Right kidney (tissue), 1 donor: ENCODE measurements at regions not wholly inside any gene's neighbourhood (a gene's known extent, or its start where the extent isn't known, plus 50 kb on each side); places are given as distances from the start of the nearest gene placed in this dataset.
"Not testable (repeated sequence)": the region's sequence is repeated elsewhere in the genome, so short reads cannot be mapped to it uniquely, and the experiment has no call there.

ENCODE experiments used
- DNase-seq: peaks from one replicate; pipeline ENCODE4 v3.0.0-alpha.2; 2016

GRCh38 chr6:141562851-141563763 is 569.6 kb upstream of the GJE1 start:
- DNase-seq, result peak; percentile 50

GRCh38 chr6:141562186-141562811 is 570.4 kb upstream of the GJE1 start:
- DNase-seq, result peak; percentile 60

DNA sequence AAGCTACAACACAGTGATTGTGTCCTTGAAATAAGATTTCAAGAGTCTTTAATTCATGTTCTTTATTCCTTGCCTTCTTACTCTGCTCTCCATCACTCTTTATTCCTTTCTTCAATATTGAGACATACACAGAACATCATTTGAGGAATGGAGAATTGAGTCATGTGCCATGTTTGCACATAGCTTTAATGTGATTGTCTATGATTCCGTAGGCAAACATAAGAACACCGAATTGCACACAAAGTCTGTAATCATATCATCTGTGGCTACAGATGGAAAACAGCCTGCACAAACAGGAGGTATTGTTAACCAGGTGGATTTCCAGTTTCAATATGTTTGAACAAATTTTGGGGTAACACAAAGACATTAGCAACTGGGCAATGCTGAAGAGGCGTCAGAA is 571.6 kb upstream of the GJE1 start:
- DNase-seq, result no peak

DNA sequence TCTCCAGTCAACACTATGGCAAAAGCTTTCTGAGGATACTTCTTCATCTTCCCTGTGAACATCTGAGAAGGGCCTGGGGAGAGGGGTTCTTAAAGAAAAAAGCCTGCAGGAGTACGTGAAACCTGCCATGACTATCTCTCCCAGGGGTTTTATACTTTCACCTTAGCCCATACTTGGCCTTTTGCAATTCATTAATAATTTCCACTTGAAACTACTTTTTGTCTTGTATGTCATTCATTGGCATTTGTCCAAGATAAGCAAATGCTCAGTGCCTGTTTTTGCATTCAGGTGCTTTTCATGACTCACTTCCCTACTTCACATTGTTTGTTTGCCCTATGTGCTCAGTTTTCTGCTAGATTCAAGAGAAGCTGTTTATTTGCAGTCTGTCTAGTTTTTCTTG is 580.3 kb upstream of the GJE1 start:
- no peak for DNase-seq

GRCh38 chr6:141552031-141552430 is 580.7 kb upstream of the GJE1 start:
- DNase-seq, result no peak

- DNase-seq, result no peak
Observed at GRCh38 chr6:141551318-141551717, 581.4 kb upstream of the GJE1 start.

- no peak for DNase-seq
Observed at GRCh38 chr6:141550471-141550870, 582.3 kb upstream of the GJE1 start.

DNA sequence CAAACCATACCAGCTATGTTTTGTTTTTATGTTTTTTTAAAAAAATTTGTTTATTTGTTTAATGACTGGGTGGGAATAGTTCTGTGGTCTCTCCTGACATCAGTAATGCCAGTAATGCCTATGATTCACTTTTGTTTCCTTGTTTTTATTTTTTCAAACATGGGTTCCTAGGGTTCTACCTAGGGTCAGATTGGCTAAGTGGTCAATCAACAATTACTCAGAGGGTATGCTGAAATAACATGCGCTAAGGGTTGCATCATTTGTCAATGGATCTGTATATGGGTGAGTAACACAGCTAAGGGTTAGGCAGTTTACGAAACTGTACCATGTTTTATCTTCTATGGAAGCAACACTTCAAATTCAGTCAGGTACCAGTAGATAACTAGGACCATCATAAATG is 583.8 kb upstream of the GJE1 start:
- no peak for DNase-seq

DNA sequence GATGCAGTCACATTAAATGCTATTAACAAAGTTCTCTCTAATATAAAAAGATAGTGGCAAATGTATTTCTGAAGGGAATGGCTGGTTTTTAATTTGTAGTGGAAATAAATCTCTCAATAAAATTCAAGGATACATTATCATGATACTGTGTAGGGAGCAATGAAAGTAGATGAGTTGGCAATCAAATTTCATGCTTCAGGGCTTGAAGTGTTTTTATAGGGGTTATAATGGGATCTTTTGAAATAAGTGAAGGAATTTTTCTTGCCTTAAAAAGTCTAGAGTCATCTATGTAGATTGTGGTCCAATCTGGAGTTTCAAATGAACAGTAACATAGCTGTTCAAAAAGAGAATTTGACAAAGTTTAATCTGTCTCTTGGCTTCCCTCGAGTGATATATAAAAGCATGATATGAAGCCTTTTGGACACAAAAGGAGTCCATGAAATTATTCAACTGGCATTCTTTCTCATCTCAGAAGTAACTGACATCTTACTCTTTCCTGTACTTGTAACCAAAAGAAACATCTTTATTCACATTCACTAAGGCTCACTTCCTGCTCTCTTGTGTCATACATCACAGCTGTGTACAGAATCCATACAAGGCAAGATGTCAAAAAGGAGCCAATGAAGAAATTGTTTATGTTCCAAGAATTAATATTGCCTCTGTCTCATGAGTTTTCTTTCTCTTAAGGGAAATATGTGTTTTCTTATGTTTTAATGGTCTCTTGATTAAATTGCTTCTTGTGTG is 591.0 kb upstream of the GJE1 start:
- no peak for DNase-seq

DNA sequence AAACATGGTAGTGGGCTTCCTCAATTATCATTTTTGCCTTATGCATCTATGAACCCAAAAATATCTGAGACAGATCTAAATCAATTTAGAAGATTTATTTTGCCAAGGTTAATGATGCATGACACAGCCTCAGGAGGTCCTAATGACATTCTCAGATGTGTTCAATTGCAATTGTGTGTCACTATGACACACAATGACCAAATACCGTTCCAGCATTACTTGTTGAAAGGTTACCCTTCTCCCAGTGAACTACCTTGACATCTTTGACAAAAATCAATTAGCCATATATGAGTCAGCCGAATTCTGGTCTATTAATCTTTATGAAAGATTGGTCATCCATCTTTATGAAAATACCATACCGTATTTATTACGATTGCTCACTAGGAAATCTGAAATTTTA is 592.5 kb upstream of the GJE1 start:
- DNase-seq, result no peak

DNA sequence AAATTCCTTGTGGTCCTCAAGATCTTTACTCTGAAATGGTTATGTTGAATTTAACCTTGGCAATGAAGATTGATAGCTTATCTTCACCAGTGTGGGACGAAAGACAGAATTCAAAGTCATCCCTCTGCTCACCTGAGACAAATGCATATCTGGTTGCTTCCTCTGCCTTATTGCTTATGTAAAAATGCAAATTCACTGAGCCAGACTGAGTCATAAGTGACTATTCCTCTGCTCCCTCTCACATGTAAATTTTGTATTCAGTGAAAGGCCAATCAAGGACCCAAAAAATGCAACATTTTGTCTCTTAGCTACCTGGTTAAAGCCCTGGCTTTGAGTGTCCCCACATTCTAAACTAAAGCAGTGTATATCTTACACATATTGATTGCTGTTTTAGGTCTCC is 593.1 kb upstream of the GJE1 start:
- DNase-seq, result no peak

GRCh38 chr6:141532211-141532610 is 600.5 kb upstream of the GJE1 start:
- DNase-seq, result no peak

- DNase-seq, result no peak
Observed at GRCh38 chr6:141531040-141531439, 601.7 kb upstream of the GJE1 start.

- no peak for DNase-seq
Observed at GRCh38 chr6:141528596-141528995, 604.1 kb upstream of the GJE1 start.

- DNase-seq, result no peak
Observed at GRCh38 chr6:141526985-141527384, 605.7 kb upstream of the GJE1 start.

DNA sequence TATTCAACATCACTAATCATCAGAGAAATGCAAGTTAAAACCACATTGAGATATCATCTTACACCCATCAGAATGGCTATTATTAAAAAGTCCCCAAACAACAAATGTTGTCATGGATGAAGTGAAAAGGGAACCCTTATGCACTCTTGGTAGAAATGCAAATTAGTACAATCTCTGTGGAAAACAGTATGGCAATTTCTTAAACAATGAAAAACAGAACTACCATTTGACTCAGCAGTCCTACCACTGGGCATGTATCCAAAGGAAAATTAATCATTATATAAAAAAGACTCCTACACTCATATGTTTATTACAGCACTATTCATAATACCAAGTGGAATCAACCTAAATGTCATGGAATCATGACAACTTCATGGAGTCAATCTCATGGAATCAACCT is 611.3 kb upstream of the GJE1 start:
- no peak for DNase-seq

GRCh38 chr6:141513830-141514229 is 618.9 kb upstream of the GJE1 start:
- DNase-seq, result no peak

DNA sequence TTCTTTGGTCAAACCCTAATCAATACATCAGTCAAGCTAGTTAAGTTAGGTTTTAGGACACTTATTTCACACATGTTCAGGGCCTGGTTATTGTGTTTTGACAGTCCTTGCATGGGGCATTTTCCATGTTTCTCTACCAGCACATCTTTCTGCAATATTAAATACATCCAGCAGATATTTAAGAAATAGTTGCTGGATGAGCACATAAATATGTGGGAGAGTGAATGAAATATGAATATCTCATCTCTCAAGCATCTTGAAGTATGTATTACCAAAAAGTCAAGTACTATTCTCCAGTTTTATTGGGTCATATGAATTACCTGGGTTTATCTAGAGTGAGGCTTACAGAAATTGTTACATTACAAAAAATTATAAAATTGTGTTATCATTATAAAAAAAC is 621.9 kb upstream of the GJE1 start:
- no peak for DNase-seq

DNA sequence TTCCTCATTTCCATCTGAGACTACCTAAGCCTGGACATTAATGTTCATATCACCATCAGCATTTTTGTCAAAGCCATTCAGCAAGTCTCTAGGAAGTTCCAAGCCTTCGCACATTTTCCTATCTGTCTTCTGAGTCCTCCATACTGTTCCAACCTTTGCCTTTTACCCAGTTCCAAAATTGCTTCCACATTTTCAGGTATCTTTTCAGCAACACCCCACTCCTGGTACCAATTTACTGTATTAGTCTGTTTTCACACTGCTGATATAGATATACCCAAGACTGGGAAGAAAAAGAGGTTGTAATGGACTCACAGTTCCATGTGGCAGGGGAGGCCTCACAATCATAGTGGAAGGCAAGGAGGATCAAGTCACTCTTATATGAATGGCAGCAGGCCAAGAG is 626.7 kb upstream of the GJE1 start:
- not testable (repeated sequence) for DNase-seq

DNA sequence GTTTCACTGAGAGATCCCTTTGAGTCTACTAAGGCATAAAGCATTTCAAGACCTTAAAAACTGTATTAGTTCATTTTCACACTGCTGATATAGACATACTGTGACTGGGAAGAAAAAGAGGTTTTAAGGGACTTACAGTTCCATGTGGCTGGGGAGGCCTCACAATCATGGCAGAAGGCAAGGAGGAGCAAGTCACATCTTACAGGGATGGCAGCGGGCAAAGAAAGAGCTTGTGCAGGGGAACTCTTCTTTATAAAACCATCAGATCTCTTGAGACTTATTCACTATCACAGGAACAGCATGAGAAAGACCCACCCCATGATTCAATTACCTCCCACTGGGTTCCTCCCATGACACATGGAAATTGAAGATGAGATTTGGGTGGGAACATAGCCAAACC is 628.4 kb upstream of the GJE1 start:
- not testable (repeated sequence) for DNase-seq

DNA sequence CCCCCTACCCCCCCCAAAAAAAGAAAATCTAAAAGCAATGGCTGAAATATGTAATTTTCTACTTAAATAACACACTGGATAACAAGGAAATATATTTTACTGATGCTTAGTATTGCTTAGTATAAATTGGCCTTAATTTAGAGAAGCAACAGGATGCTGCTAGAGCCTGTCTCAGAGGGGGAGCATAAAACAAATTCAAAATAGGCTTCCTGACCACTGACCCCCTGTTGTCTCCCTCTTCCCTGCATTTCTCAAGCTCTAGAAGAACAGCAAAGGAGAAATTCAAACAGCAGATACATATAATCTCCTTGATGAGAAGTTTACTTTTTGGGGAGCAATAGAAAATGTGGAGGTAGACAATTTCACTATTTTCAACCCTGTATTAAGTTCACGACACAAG is 631.1 kb upstream of the GJE1 start:
- DNase-seq, result no peak

GRCh38 chr6:141498977-141499376 is 633.7 kb upstream of the GJE1 start:
- DNase-seq, result no peak
